SU-DHL-6 (cell line): ENCODE measurements at regions not wholly inside any gene's neighbourhood (a gene's known extent, or its start where the extent isn't known, plus 50 kb on each side); places are given as distances from the start of the nearest gene placed in this dataset.

Experiments
- CTCF ChIP-seq: fragments of 200-600 bp; sonication (generic); IDR thresholded peaks from one replicate; pipeline ENCODE4 v1.5.1; 2017; ENCODE audit warnings: antibody characterized with exemption, mild to moderate bottlenecking, low read length, moderate library complexity; ENCODE audit not compliant: insufficient read depth, poor library complexity, severe bottlenecking
- EZH2phosphoT487 ChIP-seq: fragments of 200-600 bp; sonication (generic), shearing (Covaris generic); conservative IDR thresholded peaks from 2 replicates; pipeline ENCODE4 v1.6.1; 2018; ENCODE audit warnings: mild to moderate bottlenecking, antibody characterized with exemption, low read length, moderate library complexity, mixed read lengths

- TF ChIP-seq CTCF (no peak), EZH2phosphoT487 (no peak)
Observed at GRCh38 chr6:144359783-144360182, 74.6 kb downstream of the UTRN start.
